Hepatocyte (in vitro differentiated cells): ENCODE measurements at regions not wholly inside any gene's neighbourhood (a gene's known extent, or its start where the extent isn't known, plus 50 kb on each side); places are given as distances from the start of the nearest gene placed in this dataset.

Experiments used
- DNase-seq: peaks from one replicate; pipeline ENCODE4 v3.0.0-alpha.2; 2016; ENCODE audit warnings: low spot score
- H2AFZ ChIP-seq: fragments of 200-600 bp; sonication (generic); 2 replicates; pipeline ENCODE4 v1.6.0; 2016; ENCODE audit warnings: antibody characterized with exemption, mild to moderate bottlenecking
- H3K27ac ChIP-seq: fragments of 200-600 bp; sonication (generic); 2 replicates; pipeline ENCODE4 v1.5.1; 2016; ENCODE audit warnings: mild to moderate bottlenecking
- H3K27me3 ChIP-seq: fragments of 200-600 bp; sonication (generic); 2 replicates; pipeline ENCODE4 v1.6.1; 2016
- H3K36me3 ChIP-seq: fragments of 200-600 bp; sonication (generic); replicated peaks from 2 replicates; pipeline ENCODE4 v1.5.1; 2016; ENCODE audit warnings: low read depth; ENCODE audit not compliant: insufficient read depth
- H3K4me1 ChIP-seq: fragments of 200-600 bp; sonication (generic); 2 replicates; pipeline ENCODE4 v1.5.1; 2016; ENCODE audit warnings: mild to moderate bottlenecking, moderate library complexity; ENCODE audit not compliant: insufficient read depth
- H3K4me2 ChIP-seq: fragments of 200-600 bp; sonication (generic); 2 replicates; pipeline ENCODE4 v1.6.0; 2016
- H3K4me3 ChIP-seq: fragments of 200-600 bp; sonication (generic); 2 replicates; pipeline ENCODE4 v1.5.1; 2016; ENCODE audit warnings: mild to moderate bottlenecking
- H3K79me2 ChIP-seq: fragments of 200-600 bp; sonication (generic); 2 replicates; pipeline ENCODE4 v1.6.0; 2017; ENCODE audit warnings: mild to moderate bottlenecking
- H3K9me2 ChIP-seq: fragments of 200-600 bp; sonication (generic); replicated peaks from 2 replicates; pipeline ENCODE4 v1.6.0; 2017; ENCODE audit warnings: mild to moderate bottlenecking; ENCODE audit not compliant: insufficient read depth
- H3K9me3 ChIP-seq: fragments of 200-600 bp; sonication (generic); 2 replicates; pipeline ENCODE4 v1.5.1; 2016; ENCODE audit warnings: low read depth, mild to moderate bottlenecking
- H4K20me1 ChIP-seq: fragments of 200-600 bp; sonication (generic); 2 replicates; pipeline ENCODE4 v1.6.0; 2016; ENCODE audit warnings: mild to moderate bottlenecking; ENCODE audit not compliant: insufficient read depth, poor library complexity, severe bottlenecking
- CTCF ChIP-seq: fragments of 200-600 bp; sonication (generic); IDR thresholded peaks from 2 replicates; pipeline ENCODE4 v1.5.1; 2016; ENCODE audit warnings: antibody characterized with exemption, mild to moderate bottlenecking; ENCODE audit not compliant: poor library complexity
- EZH2 ChIP-seq: fragments of 200-600 bp; sonication (generic); IDR thresholded peaks from 2 replicates; pipeline ENCODE4 v1.6.1; 2016; ENCODE audit warnings: antibody characterized with exemption, mild to moderate bottlenecking, borderline replicate concordance
- EZH2phosphoT487 ChIP-seq: fragments of 200-600 bp; sonication (generic); IDR thresholded peaks from one replicate; pipeline ENCODE4 v1.6.1; 2018; ENCODE audit warnings: antibody characterized with exemption, mild to moderate bottlenecking, low read depth, moderate library complexity; ENCODE audit not compliant: unreplicated experiment, severe bottlenecking
- WGBS: methylation state at CpG from one replicate; pipeline ENCODE4 v1.1.6; 2016; ENCODE audit warnings: low lambda C conversion rate; ENCODE audit errors: missing lambda C conversion rate; 5-methylcytosine and 5-hydroxymethylcytosine counted together

DNA sequence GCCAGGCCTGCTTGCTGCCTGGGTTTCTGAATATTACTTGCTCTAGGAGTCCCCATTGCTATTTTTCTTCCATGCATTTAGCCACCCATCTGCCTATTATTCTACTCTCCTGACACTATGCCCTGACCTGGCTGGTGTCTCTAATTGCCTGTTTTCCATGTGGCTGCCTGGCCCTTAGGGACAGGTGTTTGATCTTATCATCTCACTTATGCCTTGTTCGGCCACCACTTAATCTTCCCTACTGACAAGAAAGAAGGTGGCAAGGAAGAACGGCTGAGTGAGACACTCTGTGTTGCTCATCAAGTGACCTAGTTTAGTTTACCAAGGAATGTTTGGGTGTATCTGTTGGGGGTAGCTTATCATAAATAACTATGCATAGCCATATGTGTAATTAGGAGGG, 50.4 kb upstream of the RAPH1 start:
- no peak overlapping the region for H2AFZ ChIP-seq
- H3K27me3 ChIP-seq = no peaks in the 10 kb centered on the region
- H3K4me3 ChIP-seq = no peak overlapping the region
- H3K9me3 ChIP-seq = no peaks in the 10 kb centered on the region
- TF ChIP-seq EZH2phosphoT487 (no peak), CTCF (no peak), EZH2 (no peak)
- no peaks in the 10 kb centered on the region for H3K79me2 ChIP-seq
- H4K20me1 ChIP-seq = no peaks in the 10 kb centered on the region
- no peak overlapping the region for H3K4me2 ChIP-seq
- no peaks in the 10 kb centered on the region for H3K9me2 ChIP-seq
- DNase-seq = no peak
- H3K27ac ChIP-seq = no peak overlapping the region
- peaks cover 19% of the 10 kb centered on the region for H3K4me1 ChIP-seq
- no peaks in the 10 kb centered on the region for H3K36me3 ChIP-seq
- WGBS = 27% methylated on average over 2 of the region's 2 CpGs

- Histone ChIP-seq H3K36me3 (no peaks in the 10 kb centered on the region), H3K79me2 (no peaks in the 10 kb centered on the region), H3K9me2 (no peaks in the 10 kb centered on the region), H4K20me1 (no peaks in the 10 kb centered on the region), H3K4me1 (peaks cover 19% of the 10 kb centered on the region), H3K27me3 (no peaks in the 10 kb centered on the region), H3K9me3 (no peaks in the 10 kb centered on the region), H3K4me3 (no peak overlapping the region), H2AFZ (no peak overlapping the region), H3K4me2 (no peak overlapping the region), H3K27ac (no peak overlapping the region)
- TF ChIP-seq EZH2phosphoT487 = no peak
- TF ChIP-seq CTCF = no peak
- no peak for TF ChIP-seq EZH2
- 86% methylated on average over 6 of the region's 6 CpGs for WGBS
- no peak for DNase-seq
Measured at GRCh38 chr2:203586206-203586605, 51.1 kb upstream of the RAPH1 start.

DNA sequence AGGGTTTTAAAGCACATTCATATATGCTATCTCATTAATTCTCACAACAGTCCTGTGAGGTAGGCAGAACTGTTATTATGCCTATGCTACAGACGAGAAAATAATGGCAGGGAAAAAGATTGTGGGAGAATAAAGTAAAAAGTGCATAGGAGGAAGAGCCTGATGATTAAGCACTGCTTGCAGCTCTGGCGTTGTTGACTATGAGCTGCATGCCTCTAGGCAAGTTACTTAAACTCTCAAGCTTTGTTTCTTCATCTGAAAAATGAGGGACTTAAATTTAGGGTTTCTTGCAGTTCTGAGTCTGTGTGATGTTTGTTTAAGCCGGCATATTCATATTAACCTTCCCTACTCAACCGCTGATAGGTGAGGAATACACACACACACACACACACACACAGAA, 51.6 kb upstream of the RAPH1 start:
- Histone ChIP-seq H3K4me1 (peaks cover 19% of the 10 kb centered on the region), H2AFZ (no peak overlapping the region), H3K27me3 (no peaks in the 10 kb centered on the region), H3K36me3 (no peaks in the 10 kb centered on the region), H3K27ac (no peak overlapping the region), H4K20me1 (no peaks in the 10 kb centered on the region), H3K4me3 (no peak overlapping the region), H3K4me2 (no peak overlapping the region), H3K9me2 (no peaks in the 10 kb centered on the region), H3K79me2 (no peaks in the 10 kb centered on the region), H3K9me3 (no peaks in the 10 kb centered on the region)
- TF ChIP-seq EZH2 = no peak
- no peak for TF ChIP-seq CTCF
- no peak for DNase-seq
- 67% methylated on average over 4 of the region's 4 CpGs for WGBS

DNA sequence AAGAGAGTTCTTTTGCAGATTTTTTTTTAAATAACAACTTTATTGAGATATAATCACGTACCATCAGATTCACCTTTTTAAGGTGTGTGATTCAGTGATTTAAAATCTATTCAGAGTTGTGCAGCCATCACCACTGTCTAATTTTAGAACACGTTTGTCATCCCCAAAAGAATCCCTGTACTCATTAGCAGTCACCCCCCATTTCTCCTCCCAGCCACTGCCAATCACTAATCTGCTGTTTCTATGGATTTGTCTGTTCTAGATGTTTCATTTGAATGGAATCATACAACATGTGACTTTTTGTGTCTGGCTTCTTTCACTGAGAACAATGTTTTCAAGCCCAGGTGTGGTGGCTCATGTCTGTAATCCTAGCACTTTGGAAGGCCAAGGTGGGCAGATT, 55.4 kb upstream of the RAPH1 start:
- H3K79me2 ChIP-seq = no peaks in the 10 kb centered on the region
- H4K20me1 ChIP-seq = no peaks in the 10 kb centered on the region
- H3K27me3 ChIP-seq = no peaks in the 10 kb centered on the region
- no peak overlapping the region for H3K4me2 ChIP-seq
- no peaks in the 10 kb centered on the region for H3K9me3 ChIP-seq
- no peak overlapping the region for H3K4me3 ChIP-seq
- H2AFZ ChIP-seq = no peak overlapping the region
- no peaks in the 10 kb centered on the region for H3K9me2 ChIP-seq
- WGBS = 72% methylated on average over 2 of the region's 2 CpGs
- H3K27ac ChIP-seq = no peak overlapping the region
- TF ChIP-seq EZH2phosphoT487 (no peak), CTCF (no peak), EZH2 (no peak)
- peaks cover 3% of the 10 kb centered on the region for H3K4me1 ChIP-seq
- DNase-seq = no peak
- no peaks in the 10 kb centered on the region for H3K36me3 ChIP-seq
